ENCODE measurements at regions not wholly inside any gene's neighbourhood (a gene's known extent, or its start where the extent isn't known, plus 50 kb on each side); places are given as distances from the start of the nearest gene placed in this dataset.

DNA sequence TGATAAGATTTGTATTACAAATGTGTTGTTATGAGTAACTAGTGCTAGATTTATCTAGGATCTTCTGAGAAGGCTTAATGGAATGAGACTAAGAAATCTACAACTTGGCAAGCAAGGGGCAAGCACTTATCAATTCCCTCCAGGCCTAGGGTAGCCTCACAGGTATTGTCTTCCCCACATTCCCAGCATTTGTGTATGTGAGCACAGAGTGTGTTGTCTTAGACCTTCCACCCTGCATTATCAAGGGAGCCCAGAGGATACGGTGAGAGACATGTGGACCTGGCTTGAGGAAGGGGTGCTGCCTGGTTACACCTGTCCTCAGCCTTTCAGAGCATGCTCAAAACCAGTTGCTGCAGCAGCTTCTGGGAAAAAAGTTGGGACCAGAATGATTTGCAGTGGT, 327.2 kb downstream of the MRPL39 start:
- no peaks in the 10 kb centered on the region for H3K79me2 ChIP-seq (ENCODE audit: insufficient read depth, low read depth)
- H3K9ac ChIP-seq: no peak overlapping the region
- no peak overlapping the region for H3K4me3 ChIP-seq (IDR thresholded peaks at IDR 0.05; ENCODE audit: insufficient read depth, low read depth, low read length)
- H4K20me1 ChIP-seq (ENCODE audit: insufficient read depth): no peaks in the 10 kb centered on the region
- no peaks in the 10 kb centered on the region for H3K4me1 ChIP-seq (ENCODE audit: low read depth, poor library complexity, severe bottlenecking)
- no peak overlapping the region for H3K27ac ChIP-seq
- H2AFZ ChIP-seq (ENCODE audit: low read depth): no peak overlapping the region
- H3K36me3 ChIP-seq (ENCODE audit: insufficient read depth): no peaks in the 10 kb centered on the region
- H3K4me2 ChIP-seq: no peak overlapping the region
- H3K27me3 ChIP-seq (ENCODE audit: insufficient read depth, low read depth): no peaks in the 10 kb centered on the region
- TF ChIP-seq, protein P1, sequence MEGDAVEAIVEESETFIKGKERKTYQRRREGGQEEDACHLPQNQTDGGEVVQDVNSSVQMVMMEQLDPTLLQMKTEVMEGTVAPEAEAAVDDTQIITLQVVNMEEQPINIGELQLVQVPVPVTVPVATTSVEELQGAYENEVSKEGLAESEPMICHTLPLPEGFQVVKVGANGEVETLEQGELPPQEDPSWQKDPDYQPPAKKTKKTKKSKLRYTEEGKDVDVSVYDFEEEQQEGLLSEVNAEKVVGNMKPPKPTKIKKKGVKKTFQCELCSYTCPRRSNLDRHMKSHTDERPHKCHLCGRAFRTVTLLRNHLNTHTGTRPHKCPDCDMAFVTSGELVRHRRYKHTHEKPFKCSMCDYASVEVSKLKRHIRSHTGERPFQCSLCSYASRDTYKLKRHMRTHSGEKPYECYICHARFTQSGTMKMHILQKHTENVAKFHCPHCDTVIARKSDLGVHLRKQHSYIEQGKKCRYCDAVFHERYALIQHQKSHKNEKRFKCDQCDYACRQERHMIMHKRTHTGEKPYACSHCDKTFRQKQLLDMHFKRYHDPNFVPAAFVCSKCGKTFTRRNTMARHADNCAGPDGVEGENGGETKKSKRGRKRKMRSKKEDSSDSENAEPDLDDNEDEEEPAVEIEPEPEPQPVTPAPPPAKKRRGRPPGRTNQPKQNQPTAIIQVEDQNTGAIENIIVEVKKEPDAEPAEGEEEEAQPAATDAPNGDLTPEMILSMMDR (conservative IDR thresholded peaks at IDR 0.05; ENCODE audit: low read depth, low read length): no peak

DNA sequence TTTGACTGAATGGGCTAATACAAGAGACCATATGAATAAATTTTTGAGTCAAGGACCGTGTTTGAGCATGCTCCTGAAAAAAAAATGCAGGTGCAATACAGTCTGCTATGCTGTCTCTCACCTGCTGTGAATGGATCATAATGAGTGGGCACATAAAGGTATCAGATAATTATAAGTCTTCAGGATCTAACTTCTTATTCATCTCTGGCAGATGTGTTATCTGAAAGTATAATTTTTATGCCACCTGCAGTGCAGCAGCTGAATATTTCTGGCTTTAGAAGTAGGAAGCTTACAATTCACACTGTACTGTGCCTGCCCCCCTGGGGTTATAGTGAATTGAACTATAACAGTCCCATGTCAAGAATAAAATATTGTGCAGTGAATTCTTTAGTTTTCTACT, 333.3 kb downstream of the MRPL39 start:
- no peak overlapping the region for H3K4me3 ChIP-seq (IDR thresholded peaks at IDR 0.05; ENCODE audit: insufficient read depth, low read depth, low read length)
- no peak overlapping the region for H3K9ac ChIP-seq
- no peaks in the 10 kb centered on the region for H3K79me2 ChIP-seq (ENCODE audit: insufficient read depth, low read depth)
- H3K36me3 ChIP-seq (ENCODE audit: insufficient read depth): no peaks in the 10 kb centered on the region
- no peaks in the 10 kb centered on the region for H3K27me3 ChIP-seq (ENCODE audit: insufficient read depth, low read depth)
- H3K4me2 ChIP-seq: no peak overlapping the region
- no peak overlapping the region for H3K27ac ChIP-seq
- TF ChIP-seq, protein P1 (conservative IDR thresholded peaks at IDR 0.05; ENCODE audit: low read depth, low read length): no peak
- H4K20me1 ChIP-seq (ENCODE audit: insufficient read depth): no peaks in the 10 kb centered on the region
- no peak overlapping the region for H2AFZ ChIP-seq (ENCODE audit: low read depth)
- H3K4me1 ChIP-seq (ENCODE audit: low read depth, poor library complexity, severe bottlenecking): no peaks in the 10 kb centered on the region

DNA sequence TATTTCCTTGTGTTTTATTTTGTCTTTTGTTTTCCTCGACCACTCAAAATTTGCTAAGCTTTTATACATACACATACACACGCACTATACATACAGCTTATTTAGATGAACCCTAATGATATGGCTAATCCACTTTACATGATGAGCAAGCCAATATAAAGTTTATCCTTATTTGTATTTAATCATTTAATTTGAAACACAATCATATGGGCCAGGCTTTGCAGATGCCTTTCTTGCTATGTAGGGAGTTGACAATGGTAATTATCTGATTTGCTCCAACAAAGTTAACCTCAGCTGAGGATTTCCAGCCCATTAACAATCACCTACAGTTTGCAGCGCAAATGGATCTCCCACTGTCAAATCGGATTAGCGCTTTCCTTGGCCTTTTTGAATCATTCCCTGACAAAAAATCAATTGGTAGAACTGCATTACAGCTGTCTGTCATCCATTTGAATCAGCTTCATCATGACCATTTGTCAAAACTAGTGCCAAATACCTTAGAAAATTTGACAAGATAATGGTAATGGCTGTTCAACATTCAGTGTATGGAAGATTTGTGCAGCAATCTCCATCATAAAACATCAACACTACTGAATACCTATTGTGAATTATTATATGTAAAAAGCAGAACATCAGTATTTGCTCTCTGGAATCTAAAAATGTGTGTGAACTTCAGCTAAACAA, 352.6 kb downstream of the MRPL39 start:
- Histone ChIP-seq H3K4me3 (IDR thresholded peaks at IDR 0.05; ENCODE audit: insufficient read depth, low read depth, low read length) (no peak overlapping the region), H3K79me2 (ENCODE audit: insufficient read depth, low read depth) (no peaks in the 10 kb centered on the region), H3K27ac (no peak overlapping the region), H3K9ac (no peak overlapping the region), H3K36me3 (ENCODE audit: insufficient read depth) (no peaks in the 10 kb centered on the region), H4K20me1 (ENCODE audit: insufficient read depth) (no peaks in the 10 kb centered on the region), H3K4me1 (ENCODE audit: low read depth, poor library complexity, severe bottlenecking) (no peaks in the 10 kb centered on the region), H3K27me3 (ENCODE audit: insufficient read depth, low read depth) (no peaks in the 10 kb centered on the region), H2AFZ (ENCODE audit: low read depth) (no peak overlapping the region), H3K4me2 (no peak overlapping the region)
- TF ChIP-seq, protein P1 (conservative IDR thresholded peaks at IDR 0.05; ENCODE audit: low read depth, low read length): no peak

DNA sequence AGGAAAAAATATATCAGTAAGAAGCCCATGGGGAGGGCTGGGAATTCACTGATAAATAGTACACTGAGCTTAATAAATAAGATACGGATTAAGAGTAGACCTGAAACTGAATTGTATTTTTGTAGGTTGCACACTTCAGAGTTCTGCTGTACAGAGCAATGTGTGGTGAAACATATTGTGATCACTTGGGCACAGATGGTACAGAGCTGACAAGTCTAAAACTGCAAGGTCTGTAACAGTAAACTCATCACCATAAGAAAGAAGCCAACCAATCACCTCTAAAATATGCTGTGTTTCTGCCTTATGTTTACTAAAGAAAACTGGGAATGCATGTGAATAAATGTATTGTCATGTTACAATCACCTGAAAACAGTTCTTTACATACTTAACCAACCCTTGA, 360.7 kb downstream of the MRPL39 start:
- no peak overlapping the region for H3K9ac ChIP-seq
- no peaks in the 10 kb centered on the region for H3K36me3 ChIP-seq (ENCODE audit: insufficient read depth)
- H3K4me3 ChIP-seq (IDR thresholded peaks at IDR 0.05; ENCODE audit: insufficient read depth, low read depth, low read length): no peak overlapping the region
- TF ChIP-seq, protein P1 (conservative IDR thresholded peaks at IDR 0.05; ENCODE audit: low read depth, low read length): no peak
- H3K4me1 ChIP-seq (ENCODE audit: low read depth, poor library complexity, severe bottlenecking): no peaks in the 10 kb centered on the region
- no peaks in the 10 kb centered on the region for H3K79me2 ChIP-seq (ENCODE audit: insufficient read depth, low read depth)
- H2AFZ ChIP-seq (ENCODE audit: low read depth): no peak overlapping the region
- H4K20me1 ChIP-seq (ENCODE audit: insufficient read depth): no peaks in the 10 kb centered on the region
- no peak overlapping the region for H3K27ac ChIP-seq
- no peaks in the 10 kb centered on the region for H3K27me3 ChIP-seq (ENCODE audit: insufficient read depth, low read depth)
- no peak overlapping the region for H3K4me2 ChIP-seq
